A673 (cell line): ENCODE measurements at regions not wholly inside any gene's neighbourhood (a gene's known extent, or its start where the extent isn't known, plus 50 kb on each side); places are given as distances from the start of the nearest gene placed in this dataset.

Experiments used
- EZH2 ChIP-seq: fragments of 200-600 bp; sonication (generic); IDR thresholded peaks from 2 replicates; pipeline ENCODE4 v1.6.1; 2017; ENCODE audit warnings: borderline replicate concordance, low read depth, mild to moderate bottlenecking, mixed read lengths, antibody characterized with exemption, low read length; ENCODE audit not compliant: poor library complexity, severe bottlenecking
- TF ChIP-seq, protein P1 (sequence below): fragments of 300-800, 200-600 bp; sonication (generic); conservative IDR thresholded peaks from 2 replicates; pipeline ENCODE4 v1.5.1; 2017; ENCODE audit warnings: low read depth, mild to moderate bottlenecking, antibody characterized with exemption, low read length, moderate library complexity, mixed read lengths

DNA sequence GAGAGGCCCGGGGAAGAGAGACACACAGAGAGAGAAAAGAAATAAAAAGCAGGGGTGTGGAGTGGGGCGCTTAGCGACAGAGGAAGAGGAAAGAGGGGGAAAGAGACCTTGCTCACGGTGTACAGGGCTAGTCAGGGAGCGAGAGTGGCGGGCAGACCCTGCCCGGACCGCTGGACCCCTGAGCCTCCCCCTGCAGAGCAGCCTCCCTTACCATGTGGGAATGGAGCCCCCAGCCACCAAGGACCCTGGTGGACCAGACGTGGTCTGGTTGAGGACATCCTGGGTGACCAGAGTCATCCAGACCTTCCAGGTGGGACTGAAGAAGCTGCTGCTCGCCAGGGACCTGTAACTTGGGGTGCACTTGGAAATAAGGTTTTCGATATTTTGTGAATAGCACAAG, 129.6 kb downstream of the CHSY1 start:
- TF ChIP-seq, protein P1, sequence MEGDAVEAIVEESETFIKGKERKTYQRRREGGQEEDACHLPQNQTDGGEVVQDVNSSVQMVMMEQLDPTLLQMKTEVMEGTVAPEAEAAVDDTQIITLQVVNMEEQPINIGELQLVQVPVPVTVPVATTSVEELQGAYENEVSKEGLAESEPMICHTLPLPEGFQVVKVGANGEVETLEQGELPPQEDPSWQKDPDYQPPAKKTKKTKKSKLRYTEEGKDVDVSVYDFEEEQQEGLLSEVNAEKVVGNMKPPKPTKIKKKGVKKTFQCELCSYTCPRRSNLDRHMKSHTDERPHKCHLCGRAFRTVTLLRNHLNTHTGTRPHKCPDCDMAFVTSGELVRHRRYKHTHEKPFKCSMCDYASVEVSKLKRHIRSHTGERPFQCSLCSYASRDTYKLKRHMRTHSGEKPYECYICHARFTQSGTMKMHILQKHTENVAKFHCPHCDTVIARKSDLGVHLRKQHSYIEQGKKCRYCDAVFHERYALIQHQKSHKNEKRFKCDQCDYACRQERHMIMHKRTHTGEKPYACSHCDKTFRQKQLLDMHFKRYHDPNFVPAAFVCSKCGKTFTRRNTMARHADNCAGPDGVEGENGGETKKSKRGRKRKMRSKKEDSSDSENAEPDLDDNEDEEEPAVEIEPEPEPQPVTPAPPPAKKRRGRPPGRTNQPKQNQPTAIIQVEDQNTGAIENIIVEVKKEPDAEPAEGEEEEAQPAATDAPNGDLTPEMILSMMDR = no peak
- TF ChIP-seq EZH2 = no peak
